SK-N-SH (cell line): ENCODE measurements at regions not wholly inside any gene's neighbourhood (a gene's known extent, or its start where the extent isn't known, plus 50 kb on each side); places are given as distances from the start of the nearest gene placed in this dataset.

Experiments
- CTCF ChIA-PET: fragments of 300-600, 350-600 bp; formaldehyde crosslinking; extraction: SDS; loops from one replicate; lab custom pipeline; 2021; lab: Yijun Ruan, JAX
- POLR2A ChIA-PET: fragments of 350-600 bp; sonication (Branson Sonifier 250); formaldehyde crosslinking; extraction: SDS; loops from one replicate; lab custom pipeline; 2020; ENCODE audit warnings: antibody characterized with exemption, inconsistent platforms; lab: Yijun Ruan, JAX
- DNase-seq: peaks from one replicate; pipeline ENCODE4 v3.0.0; 2012
- H2AFZ ChIP-seq: fragments of 200-600 bp; sonication (generic); 2 replicates; pipeline ENCODE4 v1.8.1; 2016; ENCODE audit warnings: antibody characterized with exemption, mild to moderate bottlenecking, low read depth
- H3F3A ChIP-seq: fragments of 200-600 bp; sonication (generic); replicated peaks from 2 replicates; pipeline ENCODE3; 2016; ENCODE audit warnings: antibody characterized with exemption, mild to moderate bottlenecking; ENCODE audit not compliant: insufficient read depth
- H3K27ac ChIP-seq, 2 experiments: fragments of 200-500 bp in 1 of 2; fragments of 200-600 bp in 1 of 2; sonication (Bioruptor generic) in 1 of 2; sonication (generic), shearing (Covaris generic) in 1 of 2; 2 replicates each; pipeline versions ENCODE4 v1.5.1 to v1.6.1; 2014 to 2016; ENCODE audit warnings: low read depth in 2 of 2, inconsistent platforms in 1 of 2, low read length in 1 of 2, mild to moderate bottlenecking in 1 of 2, mixed read lengths in 1 of 2
- H3K27me3 ChIP-seq: fragments of 200-600 bp; sonication (generic), shearing (Covaris generic); 2 replicates; pipeline ENCODE4 v1.6.1; 2016; ENCODE audit warnings: mixed run types; ENCODE audit not compliant: insufficient read depth
- H3K36me3 ChIP-seq, 2 experiments: fragments of 200-500 bp in 1 of 2; fragments of 200-600 bp in 1 of 2; sonication (Bioruptor generic) in 1 of 2; sonication (generic) in 1 of 2; replicated peaks in 1 of 2; 2 replicates each; pipeline versions ENCODE3 to v1.5.1; 2014 to 2016; ENCODE audit warnings: low read length in 1 of 2, mild to moderate bottlenecking in 1 of 2; ENCODE audit not compliant: insufficient read depth in 2 of 2, control insufficient read depth in 1 of 2
- H3K4me1 ChIP-seq, 2 experiments: fragments of 200-500 bp in 1 of 2; fragments of 200-600 bp in 1 of 2; sonication (Bioruptor generic) in 1 of 2; sonication (generic), shearing (Covaris generic) in 1 of 2; 2 replicates each; pipeline versions ENCODE4 v1.5.1 to v1.6.1; 2014 to 2016; ENCODE audit warnings: low read depth in 1 of 2, low read length in 1 of 2, mixed run types in 1 of 2; ENCODE audit not compliant: insufficient read depth in 2 of 2, control insufficient read depth in 1 of 2
- H3K4me2 ChIP-seq: fragments of 200-600 bp; sonication (generic), shearing (Covaris generic); 2 replicates; pipeline ENCODE4 v1.6.1; 2017; ENCODE audit warnings: mixed run types
- H3K4me3 ChIP-seq, 2 experiments: fragments of 200-500 bp in 1 of 2; fragments of 200-600 bp in 1 of 2; sonication (Bioruptor generic) in 1 of 2; sonication (generic), shearing (Covaris generic) in 1 of 2; 2 replicates each; pipeline versions ENCODE4 v1.5.1 to v1.8.1; 2014 to 2016; ENCODE audit warnings: low read depth in 2 of 2, inconsistent platforms in 1 of 2, low read length in 1 of 2, mild to moderate bottlenecking in 1 of 2, mixed read lengths in 1 of 2, moderate library complexity in 1 of 2
- H3K79me2 ChIP-seq: fragments of 200-600 bp; sonication (generic); 2 replicates; pipeline ENCODE4 v1.8.1; 2017; ENCODE audit warnings: mild to moderate bottlenecking; ENCODE audit not compliant: insufficient read depth
- H3K9ac ChIP-seq: fragments of 200-600 bp; sonication (generic); 2 replicates; pipeline ENCODE4 v1.6.1; 2017; ENCODE audit warnings: mixed run types
- H3K9me2 ChIP-seq: fragments of 200-600 bp; sonication (generic); 2 replicates; pipeline ENCODE4 v1.6.1; 2017; ENCODE audit warnings: mixed run types
- H3K9me3 ChIP-seq: fragments of 200-600 bp; sonication (generic); 2 replicates; pipeline ENCODE4 v1.6.1; 2017; ENCODE audit warnings: mixed run types, mild to moderate bottlenecking, moderate library complexity
- H4K20me1 ChIP-seq: fragments of 200-600 bp; sonication (generic); 2 replicates; pipeline ENCODE4 v1.6.1; 2017; ENCODE audit warnings: mild to moderate bottlenecking, mixed run types; ENCODE audit not compliant: insufficient read depth
- ELF1 ChIP-seq: IDR thresholded peaks from 2 replicates; pipeline ENCODE4 v1.4.0; 2012
- EP300 ChIP-seq, 2 experiments: IDR thresholded peaks; 2 replicates each; pipeline versions ENCODE4 v1.4.0 to v1.6.1; 2012; ENCODE audit warnings: borderline replicate concordance in 1 of 2, low read depth in 1 of 2, low read length in 1 of 2
- EZH2phosphoT487 ChIP-seq: fragments of 200-600 bp; sonication (generic); IDR thresholded peaks from 2 replicates; pipeline ENCODE4 v1.6.1; 2017; ENCODE audit warnings: low read depth, mixed run types, mild to moderate bottlenecking, antibody characterized with exemption, moderate library complexity, borderline replicate concordance
- FOSL2 ChIP-seq: IDR thresholded peaks from 2 replicates; pipeline ENCODE4 v1.4.0; 2012; ENCODE audit warnings: low read depth, mild to moderate bottlenecking, moderate library complexity, borderline replicate concordance
- FOXM1 ChIP-seq: IDR thresholded peaks from 2 replicates; pipeline ENCODE4 v1.4.0; 2012; ENCODE audit warnings: low read depth, mild to moderate bottlenecking
- GABPA ChIP-seq: IDR thresholded peaks from 2 replicates; pipeline ENCODE4 v1.4.0; 2012; ENCODE audit warnings: low read depth, mild to moderate bottlenecking
- GATA2 ChIP-seq: sonication (generic); formaldehyde crosslinking; IDR thresholded peaks from 2 replicates; pipeline ENCODE4 v1.5.0; 2020; ENCODE audit warnings: mild to moderate bottlenecking, missing genetic modification reagents
- MAX ChIP-seq: IDR thresholded peaks from 2 replicates; pipeline ENCODE4 v1.4.0; 2012; ENCODE audit warnings: low read depth
- MEF2A ChIP-seq: IDR thresholded peaks from 2 replicates; pipeline ENCODE4 v1.4.0; 2012; ENCODE audit warnings: low read depth, borderline replicate concordance
- MXI1 ChIP-seq: IDR thresholded peaks from 2 replicates; pipeline ENCODE4 v1.6.1; 2012; ENCODE audit warnings: mild to moderate bottlenecking, low read depth, low read length, improper control_type of control experiment
- NFIC ChIP-seq: IDR thresholded peaks from 2 replicates; pipeline ENCODE4 v1.4.0; 2012; ENCODE audit warnings: borderline replicate concordance
- NRF1 ChIP-seq: IDR thresholded peaks from 2 replicates; pipeline ENCODE4 v1.6.1; 2012; ENCODE audit warnings: low read depth, mild to moderate bottlenecking, low read length
- POLR2AphosphoS5 ChIP-seq: IDR thresholded peaks from 2 replicates; pipeline ENCODE4 v1.6.1; 2012; ENCODE audit warnings: low read depth, low read length
- RCOR1 ChIP-seq: fragments of 150-350 bp; IDR thresholded peaks from 2 replicates; pipeline ENCODE4 v1.6.1; 2017; ENCODE audit warnings: antibody characterized with exemption, low read length
- REST ChIP-seq: IDR thresholded peaks from 2 replicates; pipeline ENCODE4 v1.6.1; 2012; ENCODE audit warnings: mild to moderate bottlenecking, low read depth, low read length, moderate library complexity
- RFX5 ChIP-seq: IDR thresholded peaks from 2 replicates; pipeline ENCODE4 v1.6.1; 2012; ENCODE audit warnings: mild to moderate bottlenecking, improper control_type of control experiment, low read length
- RXRA ChIP-seq: IDR thresholded peaks from 2 replicates; pipeline ENCODE4 v1.4.0; 2012; ENCODE audit warnings: low read depth, mild to moderate bottlenecking, borderline replicate concordance
- SIN3A ChIP-seq: IDR thresholded peaks from 2 replicates; pipeline ENCODE4 v1.6.1; 2012; ENCODE audit warnings: low read depth, mild to moderate bottlenecking, low read length, moderate library complexity, borderline replicate concordance
- SMC3 ChIP-seq: IDR thresholded peaks from 2 replicates; pipeline ENCODE4 v1.6.1; 2012; ENCODE audit warnings: low read depth, low read length, improper control_type of control experiment
- TCF12 ChIP-seq: IDR thresholded peaks from 2 replicates; pipeline ENCODE4 v1.4.0; 2012
- TEAD4 ChIP-seq: IDR thresholded peaks from 2 replicates; pipeline ENCODE4 v1.4.0; 2012; ENCODE audit warnings: mild to moderate bottlenecking, borderline replicate concordance; ENCODE audit not compliant: insufficient read depth
- USF2 ChIP-seq: fragments of 150-350 bp; IDR thresholded peaks from 2 replicates; pipeline ENCODE4 v1.6.1; 2017; ENCODE audit warnings: antibody characterized with exemption, low read length, low read depth, borderline replicate concordance
- ZBTB33 ChIP-seq: IDR thresholded peaks from 2 replicates; pipeline ENCODE4 v1.4.0; 2012; ENCODE audit warnings: low read depth, borderline replicate concordance
- WGBS: methylation state at CpG from one replicate; pipeline ENCODE4 v1.1.6; 2017; ENCODE audit warnings: low lambda C conversion rate; 5-methylcytosine and 5-hydroxymethylcytosine counted together

GRCh38 chr18:76259096-76259495, 235.9 kb downstream of the ZNF516 start:
- H3K27me3 ChIP-seq: no peaks in the 10 kb centered on the region
- no peak overlapping the region for H3K4me2 ChIP-seq
- no peak overlapping the region for H2AFZ ChIP-seq
- WGBS: 46% methylated on average over 10 of the region's 10 CpGs
- H3K9me3 ChIP-seq: no peaks in the 10 kb centered on the region
- POLR2A ChIA-PET: no interaction called here
- no peaks in the 10 kb centered on the region for H3K79me2 ChIP-seq
- H3K4me1 ChIP-seq: no peaks in the 10 kb centered on the region
- no peak overlapping the region for H3K4me3 ChIP-seq
- H3K36me3 ChIP-seq: no peaks in the 10 kb centered on the region
- no peak for TF ChIP-seq EZH2phosphoT487
- TF ChIP-seq MEF2A: no peak
- no peak for TF ChIP-seq MAX
- no peak for TF ChIP-seq FOXM1
- no peak for TF ChIP-seq GATA2 (CRISPR knock-in tag)
- no peak for TF ChIP-seq NFIC
- TF ChIP-seq ZBTB33: no peak
- no peak for TF ChIP-seq TCF12
- no peak for TF ChIP-seq FOSL2
- no peak for TF ChIP-seq GABPA
- TF ChIP-seq POLR2AphosphoS5: no peak
- no peaks in the 10 kb centered on the region for H3F3A ChIP-seq
- no peaks in the 10 kb centered on the region for H3K9me2 ChIP-seq
- DNase-seq: no peak
- CTCF ChIA-PET: no interaction called here
- H3K27ac ChIP-seq: no peak overlapping the region
- H3K9ac ChIP-seq: no peak overlapping the region
- H4K20me1 ChIP-seq: no peaks in the 10 kb centered on the region

- no peak for DNase-seq
- 15% methylated on average over 2 of the region's 2 CpGs for WGBS
- H4K20me1 ChIP-seq: no peaks in the 10 kb centered on the region
- no peaks in the 10 kb centered on the region for H3K4me1 ChIP-seq
- no peaks in the 10 kb centered on the region for H3K79me2 ChIP-seq
- no peaks in the 10 kb centered on the region for H3K9me3 ChIP-seq
- no peak overlapping the region for H3K27ac ChIP-seq
- no peak overlapping the region for H3K4me2 ChIP-seq
- no peaks in the 10 kb centered on the region for H3K36me3 ChIP-seq
- H3K4me3 ChIP-seq: no peak overlapping the region
- no peaks in the 10 kb centered on the region for H3K9me2 ChIP-seq
- TF ChIP-seq ELF1 (no peak), EP300 (IDR thresholded peaks at IDR 0.05; ENCODE audit: borderline replicate concordance in 1 of 2, low read depth in 1 of 2, low read length in 1 of 2) (no peak), MAX (no peak), NFIC (no peak), RFX5 (no peak), TEAD4 (no peak), RCOR1 (no peak), SMC3 (no peak), MXI1 (no peak), SIN3A (no peak), GATA2 (CRISPR knock-in tag) (no peak), NRF1 (no peak), RXRA (no peak), GABPA (no peak), USF2 (no peak), POLR2AphosphoS5 (no peak), REST (no peak)
- H3F3A ChIP-seq: no peaks in the 10 kb centered on the region
- no peak overlapping the region for H2AFZ ChIP-seq
- ChIA-PET CTCF (no interaction called here), POLR2A (interaction anchor here (0.7 kb wide), 1 partner anchor 704 kb away, joined by 3 read pairs; no protein-coding TSS in a partner anchor)
- H3K27me3 ChIP-seq: no peaks in the 10 kb centered on the region
- H3K9ac ChIP-seq: no peak overlapping the region
Observed at GRCh38 chr18:76258209-76258608, 236.8 kb downstream of the ZNF516 start.
